GM19328 (cell line): ENCODE measurements at regions not wholly inside any gene's neighbourhood (a gene's known extent, or its start where the extent isn't known, plus 50 kb on each side); places are given as distances from the start of the nearest gene placed in this dataset.
"Not testable (repeated sequence)": the region's sequence is repeated elsewhere in the genome, so short reads cannot be mapped to it uniquely, and the experiment has no call there.

Source experiments
- ATAC-seq: cut with Tn5 transposase; IDR thresholded peaks from one replicate; pipeline ENCODE4 v1.9.1; 2021; ENCODE audit warnings: mild to moderate bottlenecking, moderate library complexity; ENCODE audit not compliant: unreplicated experiment

DNA sequence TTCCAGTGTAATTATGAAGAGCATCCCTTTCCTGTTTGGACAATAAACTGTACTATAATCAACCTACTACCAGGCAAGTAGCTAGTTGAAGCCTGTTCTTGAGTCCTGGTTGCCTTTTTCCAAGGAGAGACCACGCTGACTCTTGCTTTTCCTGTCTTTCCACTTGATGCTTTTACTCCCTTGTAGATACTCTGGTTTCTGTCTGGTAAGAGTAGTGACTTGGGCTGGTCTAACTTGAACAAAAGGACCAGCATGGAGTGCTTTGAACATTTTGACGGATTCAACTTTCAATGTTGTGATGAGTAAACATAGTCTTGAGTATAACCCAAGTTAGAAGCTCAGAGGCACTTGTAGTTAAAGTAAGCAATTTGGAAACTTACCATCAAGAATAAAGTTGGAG lies 464.3 kb downstream of the GADD45G start:
- no peak for ATAC-seq

DNA sequence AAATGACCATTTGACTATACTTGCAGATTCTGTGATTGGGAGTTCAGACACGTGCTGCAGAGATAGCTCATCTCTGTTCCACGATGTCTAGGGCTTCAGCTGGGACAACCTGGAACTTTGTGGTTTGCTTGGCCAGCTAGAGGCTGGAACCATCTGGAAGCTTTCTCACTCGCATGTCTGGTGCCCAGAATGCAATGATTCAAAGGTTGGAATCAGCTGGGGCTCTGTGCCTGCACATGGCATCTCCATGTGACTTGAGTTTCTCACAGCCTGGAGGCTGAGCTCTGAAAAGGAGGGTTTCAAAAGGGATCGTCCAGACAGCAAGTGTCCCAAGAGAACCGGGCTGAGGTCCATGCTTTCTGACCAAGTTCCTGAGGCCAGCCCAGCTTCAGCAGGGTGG lies 465.2 kb downstream of the GADD45G start:
- ATAC-seq, result no peak

DNA sequence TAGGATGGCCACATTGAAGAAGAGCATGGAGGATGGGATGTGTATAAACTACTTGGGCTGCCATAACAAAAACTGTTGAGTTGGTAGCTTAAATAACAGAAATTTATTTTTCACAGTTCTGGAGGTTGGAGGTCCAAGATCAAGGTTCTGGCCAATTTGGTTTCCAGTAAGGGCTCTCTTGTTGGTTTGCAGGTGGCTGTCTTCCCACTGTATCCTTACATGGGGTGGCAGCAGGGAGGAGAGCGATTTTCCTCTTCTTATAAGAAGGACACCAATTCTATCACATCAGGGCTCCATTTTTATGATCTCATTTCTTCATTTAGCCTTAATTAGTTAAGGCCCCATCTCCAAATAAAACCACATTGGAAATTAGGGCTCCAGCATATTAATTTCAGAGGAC lies 465.7 kb downstream of the GADD45G start:
- ATAC-seq, result no peak

DNA sequence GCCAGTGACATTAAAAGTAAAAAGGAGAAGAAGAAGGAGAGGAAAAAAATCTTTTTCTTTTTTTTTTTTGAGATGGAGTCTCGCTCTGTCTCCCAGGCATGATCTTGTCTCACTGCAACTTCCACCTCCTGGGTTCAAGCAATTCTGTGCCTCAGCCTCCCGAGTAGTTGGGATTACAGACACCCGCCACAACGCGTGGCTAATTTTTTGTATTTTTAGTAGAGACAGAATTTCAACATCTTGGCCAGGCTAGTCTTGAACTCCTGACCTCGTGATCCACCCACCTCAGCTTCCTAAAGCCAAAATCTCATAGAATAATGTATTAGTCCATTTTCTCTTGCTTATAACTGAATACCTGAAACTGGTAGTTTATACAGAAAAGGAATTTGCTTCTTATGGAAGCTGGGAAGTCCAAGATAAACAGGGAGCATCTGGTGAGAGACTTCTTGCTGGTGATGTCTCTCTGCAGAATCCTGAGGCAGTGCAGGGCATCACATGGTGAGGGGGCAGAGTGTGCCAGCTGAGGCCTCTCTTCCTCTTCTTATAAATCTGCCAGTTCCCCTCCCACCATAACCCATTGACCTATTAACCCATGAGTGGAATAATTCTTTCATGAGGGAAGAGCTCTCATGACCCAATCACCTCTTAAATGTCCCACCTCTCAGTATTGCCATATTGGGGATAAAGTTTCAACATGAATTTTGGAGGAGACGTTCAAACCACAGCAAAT lies 466.3 kb downstream of the GADD45G start:
- no peak for ATAC-seq

DNA sequence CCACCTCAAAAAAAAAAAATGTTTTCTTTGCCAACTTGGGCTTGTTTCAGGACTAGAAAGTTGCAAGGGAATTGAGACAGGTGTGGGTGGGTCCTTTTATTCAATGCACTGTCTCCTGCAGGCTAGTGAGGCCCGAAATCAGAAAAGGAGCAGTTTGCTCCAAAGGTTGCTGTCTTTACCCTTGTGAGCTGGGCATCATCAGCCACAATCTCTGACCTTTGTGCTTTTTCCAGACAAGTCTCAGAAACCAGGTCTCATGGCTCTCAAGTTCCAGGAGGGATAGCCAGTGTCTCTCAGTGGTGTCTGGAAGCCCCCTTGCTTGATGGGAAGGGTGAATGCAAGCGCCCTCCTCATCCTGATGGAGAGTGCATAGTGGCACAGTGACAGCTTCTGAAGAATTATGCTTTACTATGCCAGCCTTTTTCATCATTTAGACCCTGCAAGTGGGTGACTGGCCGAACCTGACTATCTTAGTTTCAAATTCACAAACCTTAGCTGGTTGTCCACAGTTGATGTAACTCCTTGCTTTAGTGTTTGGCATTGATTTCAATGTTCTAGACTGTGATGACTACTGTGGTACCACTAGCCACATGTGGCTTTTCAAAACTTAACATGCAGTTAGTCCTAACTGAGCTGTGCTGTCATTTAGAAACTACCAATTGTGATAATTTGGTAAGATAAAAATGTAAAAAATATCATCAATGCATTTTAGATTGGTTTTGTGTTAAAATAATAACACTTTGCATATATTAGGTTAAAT lies 468.6 kb downstream of the GADD45G start:
- ATAC-seq, result no peak

DNA sequence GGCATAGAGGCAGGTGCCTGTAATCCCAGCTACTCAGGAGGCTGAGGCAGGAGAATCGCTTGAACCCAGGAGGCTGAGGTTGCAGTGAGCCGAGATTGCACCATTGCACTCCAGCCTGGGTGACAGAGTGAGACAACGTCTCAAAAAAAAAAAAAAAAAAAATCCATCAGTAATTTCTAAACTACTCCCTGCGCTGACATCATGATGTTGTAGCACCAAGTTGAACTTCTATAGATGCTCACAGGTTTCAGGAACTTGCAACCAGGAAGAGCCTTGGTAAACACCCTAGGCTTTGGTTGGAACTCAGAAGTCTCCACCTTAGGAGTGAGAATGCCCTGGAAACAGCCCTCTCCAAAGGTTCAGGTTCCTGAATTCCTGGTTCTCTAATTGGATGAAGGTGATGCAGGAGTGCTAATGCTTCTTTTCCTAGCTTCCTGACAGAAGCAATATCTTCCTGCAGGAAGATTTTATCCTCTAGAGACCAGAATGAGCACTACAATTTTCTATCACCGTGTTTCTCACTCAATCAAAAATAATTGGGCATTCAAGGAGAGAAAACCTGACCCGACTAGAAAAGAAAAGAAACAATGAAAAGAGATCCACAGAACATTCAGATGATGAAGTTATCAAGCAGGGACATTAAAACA lies 469.6 kb downstream of the GADD45G start:
- ATAC-seq, result no peak

DNA sequence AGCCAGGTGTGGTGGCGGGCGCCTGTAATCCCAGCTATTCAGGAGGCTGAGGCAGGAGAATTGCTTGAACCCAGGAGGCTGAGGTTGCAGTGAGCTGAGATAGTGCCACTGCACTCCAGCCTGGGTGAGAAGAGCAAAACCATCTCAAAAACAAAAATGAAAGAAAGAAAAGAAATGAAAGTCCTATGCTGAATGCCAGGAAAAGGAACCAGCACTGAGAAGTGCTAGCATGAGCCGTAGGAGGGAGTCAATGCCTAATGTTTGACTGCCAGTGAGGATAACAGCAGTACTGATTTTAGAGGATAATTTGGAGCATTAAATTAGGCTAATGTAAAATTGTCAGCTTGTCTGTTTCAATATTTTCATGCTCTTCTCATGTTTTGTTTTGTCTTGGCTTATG lies 472.8 kb downstream of the GADD45G start:
- not testable (repeated sequence) for ATAC-seq

DNA sequence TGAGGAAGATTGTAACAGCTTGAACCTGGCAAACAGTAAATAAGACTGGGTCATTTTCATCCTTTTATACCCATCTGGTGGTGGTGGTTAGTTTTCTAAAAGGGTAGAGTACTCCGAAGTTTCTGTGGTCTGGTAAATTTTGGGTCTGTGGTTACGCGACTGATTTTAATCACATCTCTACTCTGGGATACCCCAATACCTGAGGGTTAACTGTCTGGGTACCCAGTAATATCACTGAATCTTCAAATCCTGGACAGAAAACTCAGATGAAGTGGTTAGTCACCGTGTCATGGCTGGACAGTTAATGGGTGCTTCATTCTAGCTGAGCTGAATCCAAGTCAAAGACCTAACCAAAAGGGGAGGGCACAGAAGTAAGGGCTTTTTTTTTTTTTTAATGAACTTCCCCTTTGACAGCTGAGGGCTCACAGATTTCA lies 474.2 kb downstream of the GADD45G start:
- no peak for ATAC-seq

DNA sequence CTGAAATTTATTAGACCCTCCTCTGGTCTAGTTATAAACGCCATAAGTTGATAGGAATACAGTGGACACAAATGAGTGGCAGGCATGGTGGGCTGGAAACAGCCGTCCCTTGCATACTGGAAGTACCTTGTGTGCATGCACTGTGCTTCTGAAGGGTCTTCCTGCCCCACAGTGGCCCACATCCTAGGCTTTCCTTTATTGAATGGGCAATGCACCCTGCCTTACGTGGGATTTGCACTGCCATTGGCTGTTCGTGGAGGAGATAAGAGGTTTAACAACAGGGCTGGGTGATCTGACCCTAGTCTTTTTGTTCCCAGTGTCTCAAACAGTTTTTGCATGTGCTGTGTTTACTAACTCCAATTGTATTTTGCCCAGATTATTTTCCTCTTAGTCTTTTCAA lies 480.8 kb downstream of the GADD45G start:
- ATAC-seq, result no peak

DNA sequence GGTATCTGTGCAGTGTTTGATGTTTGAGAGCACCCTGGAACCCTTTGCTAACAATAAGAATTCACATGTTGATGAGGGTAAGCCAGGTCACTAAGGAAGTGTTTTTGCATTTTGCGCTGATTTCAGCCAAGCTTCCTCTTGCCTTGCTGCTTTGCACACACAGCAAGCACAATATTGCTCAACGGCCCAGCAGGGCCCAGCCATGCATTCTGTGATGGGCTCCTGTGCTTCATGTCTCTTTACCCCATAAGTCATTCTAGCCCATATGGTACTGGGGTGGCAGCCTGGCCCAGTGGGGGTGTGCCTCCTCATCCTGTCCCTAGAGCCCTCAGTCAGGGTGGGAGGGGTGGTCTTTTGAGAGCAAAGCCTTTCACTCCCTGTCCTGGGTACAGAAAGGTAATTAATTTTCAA lies 481.3 kb downstream of the GADD45G start:
- ATAC-seq, result no peak

DNA sequence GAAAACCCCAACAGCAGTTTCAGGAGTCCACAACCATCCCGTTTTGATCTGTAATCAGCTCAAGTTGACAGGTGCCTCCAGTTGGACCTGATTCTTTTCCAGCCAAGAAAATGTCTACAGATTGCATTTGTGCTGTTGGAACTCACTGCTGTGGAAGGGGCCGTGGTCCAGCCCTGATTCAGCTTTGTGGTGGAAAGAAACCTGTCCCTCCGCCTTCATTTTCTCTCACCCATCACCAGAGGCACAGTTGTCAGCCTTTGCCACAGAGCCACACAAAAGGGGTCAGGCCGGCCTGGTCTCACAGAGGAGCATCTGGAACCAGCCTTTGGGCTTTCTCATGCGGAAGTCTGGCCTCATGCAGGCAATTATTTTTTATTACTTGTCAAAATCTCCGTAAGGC lies 483.6 kb downstream of the GADD45G start:
- no peak for ATAC-seq

DNA sequence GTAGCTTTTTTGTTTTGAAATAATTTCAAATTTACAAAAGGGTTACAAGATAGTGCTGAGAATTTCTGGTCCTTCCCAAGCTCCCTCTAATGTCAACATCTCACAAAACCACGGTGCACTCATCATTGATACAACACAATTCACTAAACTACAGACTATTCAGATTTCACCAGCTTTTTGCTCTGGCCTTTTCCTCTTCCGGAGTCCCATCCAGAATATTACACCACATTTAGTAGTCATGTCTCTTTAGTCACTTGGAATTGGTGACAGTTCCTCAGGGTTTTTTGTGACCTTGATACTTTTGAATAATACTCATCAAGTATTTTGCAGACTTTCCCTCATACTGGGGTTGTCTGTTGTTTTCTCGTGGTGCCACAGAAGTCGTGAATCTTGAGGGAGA lies 484.0 kb downstream of the GADD45G start:
- no peak for ATAC-seq

DNA sequence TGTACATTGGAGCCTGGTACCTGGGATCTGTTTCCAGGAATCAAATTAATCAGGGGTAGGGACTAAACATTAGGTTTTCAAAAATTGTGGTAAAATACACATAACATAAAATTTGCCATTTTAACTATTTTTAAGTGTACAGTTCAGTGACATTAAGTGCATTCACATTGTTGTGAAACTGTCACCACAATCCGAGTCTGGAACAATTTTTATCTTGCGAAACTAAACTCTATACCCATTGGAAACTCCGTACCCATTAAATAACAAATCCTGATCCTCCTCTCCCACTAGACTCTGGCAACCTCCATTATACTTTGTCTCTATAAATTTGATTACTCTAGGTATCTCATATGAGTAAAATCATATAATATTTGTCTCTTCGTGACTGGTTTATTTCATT lies 486.2 kb downstream of the GADD45G start:
- ATAC-seq, result no peak

DNA sequence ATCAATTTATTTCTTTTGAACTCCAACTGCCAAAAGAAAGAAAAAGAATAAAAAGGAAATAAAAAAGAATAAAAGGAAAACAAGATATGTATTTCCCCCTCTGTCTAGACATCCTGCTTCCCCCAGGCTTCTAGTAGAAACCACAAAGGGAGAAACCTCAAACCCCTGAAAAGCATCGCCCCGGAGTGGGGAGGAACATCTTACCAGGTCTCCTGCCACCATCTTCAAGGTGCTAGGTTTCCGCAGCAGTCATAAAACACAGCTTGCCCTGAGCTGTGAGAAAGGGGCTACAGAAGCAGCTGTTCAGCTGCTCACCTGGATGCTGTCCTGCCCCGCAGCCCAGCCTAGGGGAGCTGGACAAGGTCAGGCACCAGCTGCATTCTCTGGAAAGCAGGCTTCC lies 487.7 kb downstream of the GADD45G start:
- no peak for ATAC-seq

DNA sequence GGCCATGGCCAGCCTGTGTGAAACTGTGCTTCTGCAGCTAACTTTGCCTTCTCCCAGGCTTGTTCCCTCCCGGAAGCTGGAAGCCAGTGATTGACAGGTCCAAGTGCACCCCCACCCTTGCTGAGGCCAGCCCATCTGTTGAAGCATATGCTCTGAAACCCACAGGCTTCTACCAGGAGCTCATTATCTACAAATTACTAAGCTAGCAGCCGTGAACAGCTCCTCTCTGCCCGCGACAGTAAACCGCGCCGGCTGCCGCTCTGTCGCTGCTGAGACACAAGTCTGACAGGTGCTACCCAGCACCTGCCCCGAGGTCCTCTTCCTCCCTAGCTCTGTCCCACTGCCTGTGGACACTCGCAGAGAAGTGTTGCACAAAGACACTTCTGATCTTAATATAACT lies 490.9 kb downstream of the GADD45G start:
- ATAC-seq, result no peak

DNA sequence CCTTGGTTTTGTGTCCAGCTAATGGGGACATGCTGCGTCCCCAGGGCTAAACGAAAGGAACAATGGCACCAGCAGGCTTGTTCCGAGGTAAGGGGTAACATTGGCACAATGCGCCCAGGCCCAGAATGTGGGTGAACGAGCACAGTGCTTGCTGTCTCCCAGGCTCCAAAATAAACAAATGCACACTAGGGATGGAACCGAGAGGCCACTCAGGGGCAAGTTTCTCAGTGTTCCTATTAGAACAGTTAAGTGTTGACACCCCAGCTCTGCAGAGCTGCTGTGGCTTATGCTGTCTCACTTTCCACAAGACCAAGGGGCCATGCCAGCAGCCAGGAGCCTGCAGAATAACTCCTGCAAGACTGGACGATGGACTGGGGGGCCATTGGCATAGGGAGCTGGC lies 492.4 kb downstream of the GADD45G start:
- ATAC-seq, result no peak

DNA sequence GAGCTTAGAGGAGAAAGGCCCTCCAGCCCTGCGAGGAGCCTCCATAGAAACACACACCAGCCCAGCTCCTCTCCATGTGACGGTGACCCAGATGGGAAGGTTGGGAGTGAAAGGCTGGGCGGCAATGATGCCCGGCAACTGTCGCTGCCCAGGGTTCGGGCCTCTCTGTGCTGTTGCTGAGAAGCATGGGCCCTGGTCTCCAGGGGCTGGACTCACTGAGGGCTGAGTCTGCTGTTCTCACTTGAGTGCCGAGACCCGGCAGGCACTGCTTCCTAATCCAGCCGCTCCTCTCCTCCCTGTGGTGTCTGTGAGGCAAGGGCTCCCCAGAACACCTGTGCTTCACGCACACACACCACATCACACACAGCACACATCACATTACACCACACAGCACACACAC lies 493.6 kb downstream of the GADD45G start:
- no peak for ATAC-seq

DNA sequence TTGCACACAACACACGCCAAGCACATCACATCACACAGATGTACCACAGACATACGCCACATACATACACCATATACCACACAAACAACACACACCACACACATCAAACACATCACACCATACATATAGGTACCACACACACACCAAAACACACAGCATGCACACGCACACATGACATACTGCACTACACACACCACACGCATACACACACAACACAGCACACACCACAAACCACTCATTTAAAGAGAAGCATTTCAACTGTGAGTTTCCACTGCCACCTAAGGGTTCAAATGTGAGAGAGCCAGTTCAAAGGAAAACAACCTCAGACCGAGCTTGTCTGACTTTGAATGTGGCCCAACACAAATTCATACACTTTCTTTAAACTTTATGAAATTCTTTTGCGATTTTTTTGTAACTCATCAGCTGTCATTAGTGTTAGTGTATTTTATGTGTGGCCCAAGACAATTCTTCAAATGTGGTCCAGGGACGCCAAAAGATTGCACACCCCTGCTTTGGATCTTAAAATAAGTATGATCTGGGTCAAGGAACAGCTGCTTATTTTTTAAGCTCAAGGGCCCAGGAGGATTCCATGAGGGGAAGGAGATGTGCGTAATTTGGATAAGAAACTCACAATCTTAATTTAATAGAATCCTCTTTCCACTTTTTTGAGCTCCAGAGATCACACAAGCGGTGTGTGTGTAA lies 494.6 kb downstream of the GADD45G start:
- ATAC-seq, result no peak

DNA sequence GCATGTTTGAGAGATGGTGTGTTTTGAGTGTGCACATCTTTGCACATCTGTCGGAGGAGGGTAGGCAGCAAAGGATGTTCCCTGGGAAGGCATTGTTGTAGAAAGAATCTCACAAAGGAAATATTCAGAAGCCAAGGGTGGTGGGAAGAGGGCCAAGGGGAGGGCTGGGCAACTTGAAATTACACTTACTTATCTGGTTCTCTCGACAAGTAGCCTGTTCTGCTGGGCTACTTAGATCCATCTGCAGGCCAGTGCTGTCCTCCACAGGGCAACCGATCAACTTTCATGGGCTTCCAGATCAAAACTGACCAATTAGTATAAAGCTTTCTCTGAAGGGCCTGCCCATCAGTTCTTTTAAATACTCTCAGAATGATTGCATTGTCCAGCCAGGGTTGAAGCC lies 495.2 kb downstream of the GADD45G start:
- no peak for ATAC-seq

DNA sequence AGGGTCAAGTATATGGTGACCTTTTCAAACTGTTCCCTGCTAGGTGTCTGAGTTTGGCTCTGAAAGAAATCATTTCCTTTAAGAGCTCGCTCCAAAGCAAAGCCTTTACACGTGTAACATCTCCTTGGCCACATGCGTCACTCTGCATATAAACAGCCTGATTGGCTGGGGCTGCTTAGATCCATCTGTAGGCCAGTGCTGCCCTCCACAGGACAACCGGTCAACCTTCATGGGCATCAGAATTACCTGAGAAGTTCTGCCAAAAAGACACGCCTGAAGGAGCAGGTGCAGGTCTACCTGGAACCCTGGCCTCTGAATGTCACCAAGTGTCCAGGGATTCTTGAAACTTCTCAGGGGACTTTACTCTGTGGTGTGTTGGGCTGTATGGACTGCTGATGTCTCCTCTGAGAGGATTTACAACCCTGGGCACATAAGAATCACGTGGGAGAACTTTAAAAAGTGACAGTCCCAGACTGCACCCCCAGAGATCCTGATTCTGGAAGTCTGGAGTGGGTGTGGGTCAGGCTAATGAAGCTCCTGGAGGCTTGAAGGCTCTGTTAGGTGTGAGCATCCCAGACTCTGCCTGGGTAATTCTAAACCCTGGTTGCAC lies 497.6 kb downstream of the GADD45G start:
- no peak for ATAC-seq

DNA sequence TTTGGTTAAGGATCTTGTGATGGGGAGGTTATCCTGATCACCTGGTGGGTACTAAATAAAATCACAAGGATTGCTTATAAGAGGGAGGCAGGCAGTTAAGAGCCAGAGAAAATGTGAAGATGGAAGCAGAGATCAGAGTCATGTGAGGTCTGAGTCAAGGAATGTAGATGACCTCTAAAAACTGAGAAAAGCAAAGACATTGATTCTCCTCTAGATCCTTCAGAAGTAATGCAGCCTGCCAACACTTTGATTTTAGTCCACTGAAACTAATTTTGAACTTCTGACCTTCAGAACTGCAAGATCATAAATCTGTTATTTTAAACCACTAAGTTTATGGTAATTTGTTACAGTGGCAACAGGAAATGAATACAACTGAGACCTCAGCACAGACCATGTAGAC lies 499.0 kb downstream of the GADD45G start:
- no peak for ATAC-seq
